Panc1 (cell line): ENCODE measurements at regions not wholly inside any gene's neighbourhood (a gene's known extent, or its start where the extent isn't known, plus 50 kb on each side); places are given as distances from the start of the nearest gene placed in this dataset.
"Not testable (repeated sequence)": the region's sequence is repeated elsewhere in the genome, so short reads cannot be mapped to it uniquely, and the experiment has no call there.

Source experiments
- ATAC-seq: fragments of 200-7000 bp; cut with Tn5 transposase; 2 replicates; pipeline ENCODE4 v1.9.1; 2020; ENCODE audit warnings: mild to moderate bottlenecking, moderate library complexity
- BruUV-seq: library from RNA; stranded (reverse); fragments of 400-500 nt; replicated peaks from 2 replicates; lab custom pipeline; 2021; lab: Mats Ljungman, UMichigan
- CTCF ChIA-PET: fragments of 300-600 bp; sonication (Branson Sonifier 250); formaldehyde crosslinking; loops from one replicate; lab custom pipeline; 2022; ENCODE audit warnings: antibody characterized with exemption; lab: Charles Lee
- POLR2A ChIA-PET: fragments of 300-600 bp; sonication (Branson Sonifier 250); formaldehyde crosslinking; loops from one replicate; lab custom pipeline; 2022; ENCODE audit warnings: antibody characterized with exemption; lab: Charles Lee
- DNase-seq: peaks from one replicate; pipeline ENCODE4 v3.0.0-alpha.2; 2010; ENCODE audit warnings: low read depth, low spot score
- H3K27ac ChIP-seq: 2 replicates; pipeline ENCODE4 v1.5.1; 2011; ENCODE audit warnings: mild to moderate bottlenecking, low read length, inconsistent platforms
- H3K27me3 ChIP-seq: fragments of 200-500 bp; sonication (Bioruptor generic); 2 replicates; pipeline ENCODE4 v1.6.0; 2014; ENCODE audit warnings: low read length, inconsistent platforms; ENCODE audit not compliant: control insufficient read depth, insufficient read depth
- H3K36me3 ChIP-seq: fragments of 200-500 bp; sonication (Bioruptor generic); 2 replicates; pipeline ENCODE4 v1.5.1; 2014; ENCODE audit warnings: inconsistent platforms, mild to moderate bottlenecking, low read length, moderate library complexity; ENCODE audit not compliant: control insufficient read depth, insufficient read depth
- H3K4me1 ChIP-seq: 2 replicates; pipeline ENCODE4 v1.5.1; 2011; ENCODE audit warnings: inconsistent platforms, mild to moderate bottlenecking, low read length, moderate library complexity; ENCODE audit not compliant: control insufficient read depth, insufficient read depth
- H3K4me3 ChIP-seq, 2 experiments: 2 replicates each; pipeline ENCODE4 v1.5.1; 2011 to 2012; ENCODE audit warnings: low read depth in 2 of 2, low read length in 2 of 2, mild to moderate bottlenecking in 2 of 2, inconsistent platforms in 1 of 2, moderate library complexity in 1 of 2
- H3K9me3 ChIP-seq: fragments of 200-500 bp; sonication (Bioruptor generic); 2 replicates; pipeline ENCODE4 v1.5.1; 2014; ENCODE audit warnings: low read depth, mild to moderate bottlenecking, inconsistent platforms, low read length, moderate library complexity; ENCODE audit not compliant: control insufficient read depth, insufficient read depth
- CTCF ChIP-seq: fragments of 450-650 bp; IDR thresholded peaks from 2 replicates; pipeline ENCODE4 v1.5.1; 2017; ENCODE audit warnings: mild to moderate bottlenecking
- POLR2AphosphoS5 ChIP-seq: IDR thresholded peaks from 2 replicates; pipeline ENCODE4 v1.6.1; 2012; ENCODE audit warnings: mild to moderate bottlenecking, low read depth, low read length, moderate library complexity
- SIN3A ChIP-seq: IDR thresholded peaks from 2 replicates; pipeline ENCODE4 v1.6.1; 2012; ENCODE audit warnings: low read depth, mild to moderate bottlenecking, low read length, moderate library complexity, borderline replicate concordance; ENCODE audit not compliant: insufficient read depth
- TCF7L2 ChIP-seq: IDR thresholded peaks from 2 replicates; pipeline ENCODE4 v1.6.1; 2011; ENCODE audit warnings: mild to moderate bottlenecking, low read depth, low read length, inconsistent platforms
- in situ Hi-C: cut with HindIII; loops from 2 replicates; pipeline ENCODE4 v1.10.0; 2016; ENCODE audit warnings: low sequenced_read_pairs, low pct_unique_long_range_greater_than_20kb
- intact Hi-C: fragments of 100-400 bp; cut with micrococcal nuclease; formaldehyde crosslinking; loops from one replicate; pipeline ENCODE4 v1.10.0; 2022; ENCODE audit not compliant: unreplicated experiment
- TF ChIP-seq, protein P1 (sequence below), 2 experiments: IDR thresholded peaks; 2 replicates each; pipeline ENCODE4 v1.6.1; 2011 to 2012; ENCODE audit warnings: low read depth in 2 of 2, control low read depth in 1 of 2, low read length in 1 of 2, mild to moderate bottlenecking in 1 of 2, moderate library complexity in 1 of 2; ENCODE audit not compliant: insufficient read depth in 1 of 2

DNA sequence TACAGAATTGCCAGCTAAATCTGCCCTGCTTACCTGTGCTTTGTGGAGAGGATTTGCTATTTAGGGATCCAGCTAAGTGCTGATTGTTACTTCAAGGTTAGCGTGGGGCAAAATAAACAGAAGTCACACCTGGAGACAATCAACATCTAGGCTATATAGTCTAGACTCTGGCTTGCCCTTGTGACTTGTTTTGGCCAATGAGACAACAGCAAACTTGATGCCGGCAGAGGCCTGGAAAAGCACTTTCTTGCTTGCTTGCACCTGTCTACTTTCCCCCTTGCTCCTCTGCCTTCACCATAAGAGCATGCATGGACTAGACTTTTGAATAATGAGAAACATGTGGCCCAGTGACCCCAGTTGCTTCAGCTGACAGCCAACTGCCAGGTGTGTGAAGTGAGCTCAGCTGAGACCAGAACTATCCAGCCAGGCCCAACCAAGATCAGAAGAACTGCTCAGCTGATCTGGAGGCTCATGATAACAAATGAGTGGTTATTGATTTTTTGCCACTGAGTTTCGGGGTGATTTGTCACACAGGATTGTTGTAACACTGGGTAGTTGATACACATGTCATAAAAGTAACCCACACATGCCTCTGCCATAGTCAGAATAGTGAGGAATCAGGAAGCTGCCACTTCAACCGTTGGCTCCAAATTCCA, 164.4 kb downstream of the RBMX2 start:
- no TSS peak for BruUV-seq
- Histone ChIP-seq H3K4me1 (no peaks in the 10 kb centered on the region), H3K27ac (no peak overlapping the region), H3K9me3 (no peaks in the 10 kb centered on the region), H3K27me3 (no peaks in the 10 kb centered on the region), H3K36me3 (no peaks in the 10 kb centered on the region), H3K4me3 (no peak overlapping the region)
- ATAC-seq, result no peak
- in situ Hi-C loops, result no loop called here
- no peak for DNase-seq
- intact Hi-C loops, result no loop called here
- TF ChIP-seq CTCF, result no peak
- TF ChIP-seq, protein P1, sequence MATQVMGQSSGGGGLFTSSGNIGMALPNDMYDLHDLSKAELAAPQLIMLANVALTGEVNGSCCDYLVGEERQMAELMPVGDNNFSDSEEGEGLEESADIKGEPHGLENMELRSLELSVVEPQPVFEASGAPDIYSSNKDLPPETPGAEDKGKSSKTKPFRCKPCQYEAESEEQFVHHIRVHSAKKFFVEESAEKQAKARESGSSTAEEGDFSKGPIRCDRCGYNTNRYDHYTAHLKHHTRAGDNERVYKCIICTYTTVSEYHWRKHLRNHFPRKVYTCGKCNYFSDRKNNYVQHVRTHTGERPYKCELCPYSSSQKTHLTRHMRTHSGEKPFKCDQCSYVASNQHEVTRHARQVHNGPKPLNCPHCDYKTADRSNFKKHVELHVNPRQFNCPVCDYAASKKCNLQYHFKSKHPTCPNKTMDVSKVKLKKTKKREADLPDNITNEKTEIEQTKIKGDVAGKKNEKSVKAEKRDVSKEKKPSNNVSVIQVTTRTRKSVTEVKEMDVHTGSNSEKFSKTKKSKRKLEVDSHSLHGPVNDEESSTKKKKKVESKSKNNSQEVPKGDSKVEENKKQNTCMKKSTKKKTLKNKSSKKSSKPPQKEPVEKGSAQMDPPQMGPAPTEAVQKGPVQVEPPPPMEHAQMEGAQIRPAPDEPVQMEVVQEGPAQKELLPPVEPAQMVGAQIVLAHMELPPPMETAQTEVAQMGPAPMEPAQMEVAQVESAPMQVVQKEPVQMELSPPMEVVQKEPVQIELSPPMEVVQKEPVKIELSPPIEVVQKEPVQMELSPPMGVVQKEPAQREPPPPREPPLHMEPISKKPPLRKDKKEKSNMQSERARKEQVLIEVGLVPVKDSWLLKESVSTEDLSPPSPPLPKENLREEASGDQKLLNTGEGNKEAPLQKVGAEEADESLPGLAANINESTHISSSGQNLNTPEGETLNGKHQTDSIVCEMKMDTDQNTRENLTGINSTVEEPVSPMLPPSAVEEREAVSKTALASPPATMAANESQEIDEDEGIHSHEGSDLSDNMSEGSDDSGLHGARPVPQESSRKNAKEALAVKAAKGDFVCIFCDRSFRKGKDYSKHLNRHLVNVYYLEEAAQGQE (IDR thresholded peaks at IDR 0.05; ENCODE audit: insufficient read depth in 1 of 2, low read depth in 2 of 2, low read length in 1 of 2), result no peak
- no peak for TF ChIP-seq SIN3A
- no peak for TF ChIP-seq TCF7L2
- no peak for TF ChIP-seq POLR2AphosphoS5
- POLR2A ChIA-PET, result no interaction called here
- CTCF ChIA-PET, result interaction anchor here (0.6 kb wide), 1 partner anchor 349 kb away, joined by 3 read pairs; no protein-coding TSS in a partner anchor

- ATAC-seq, POLR2A ChIA-PET, H3K36me3 ChIP-seq, H3K27ac ChIP-seq, in situ Hi-C loops, H3K4me1 ChIP-seq, H3K27me3 ChIP-seq, H3K9me3 ChIP-seq, BruUV-seq, CTCF ChIA-PET, H3K4me3 ChIP-seq, DNase-seq: not testable (repeated sequence)
- intact Hi-C loops, result loop anchor here (10.0 kb wide), 1 partner anchor 342 kb away; no protein-coding TSS in a partner anchor
Measured at GRCh38 chrX:130573030-130573429, 171.2 kb downstream of the RBMX2 start.
